ENCODE measurements at regions not wholly inside any gene's neighbourhood (a gene's known extent, or its start where the extent isn't known, plus 50 kb on each side); places are given as distances from the start of the nearest gene placed in this dataset.

DNA sequence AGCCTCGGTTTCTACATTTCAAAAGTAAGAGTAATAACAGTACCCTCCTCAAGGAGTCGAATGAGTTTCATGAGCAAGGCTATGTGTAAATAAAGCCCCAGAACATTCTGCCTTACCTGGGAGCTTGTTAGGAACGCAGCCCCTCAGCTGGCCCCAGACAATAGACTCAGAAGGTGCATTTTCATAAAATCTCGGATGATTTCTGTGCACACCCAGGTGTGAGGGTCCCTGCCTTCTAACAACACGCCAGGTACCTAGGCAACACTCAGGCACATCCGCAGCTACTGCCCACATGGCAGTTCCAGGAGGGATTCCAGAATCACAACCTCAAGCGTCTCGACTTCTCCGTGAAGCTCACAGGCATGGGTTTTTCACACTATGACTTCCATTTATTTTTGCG is 226.5 kb upstream of the CDH4 start:
- no peak for DNase-seq

DNA sequence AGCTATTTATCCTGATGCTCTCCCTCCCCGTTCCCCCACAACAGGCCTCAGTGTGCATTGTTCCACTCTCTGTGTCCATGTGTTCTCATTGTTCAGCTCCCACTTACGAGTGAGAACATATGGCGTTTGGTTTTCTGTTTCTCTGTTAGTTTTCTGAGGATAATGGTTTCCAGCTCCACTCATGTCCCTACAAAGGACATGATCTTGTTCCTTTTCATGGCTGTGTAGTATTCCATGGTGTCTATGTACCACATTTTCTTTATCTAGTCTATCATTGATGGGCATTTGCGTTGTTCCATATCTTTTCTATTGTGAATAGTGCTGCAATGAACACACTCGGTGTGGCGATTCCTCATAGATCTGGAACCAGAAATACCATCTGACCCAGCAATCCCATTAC is 225.9 kb upstream of the CDH4 start:
- DNase-seq = no peak

DNA sequence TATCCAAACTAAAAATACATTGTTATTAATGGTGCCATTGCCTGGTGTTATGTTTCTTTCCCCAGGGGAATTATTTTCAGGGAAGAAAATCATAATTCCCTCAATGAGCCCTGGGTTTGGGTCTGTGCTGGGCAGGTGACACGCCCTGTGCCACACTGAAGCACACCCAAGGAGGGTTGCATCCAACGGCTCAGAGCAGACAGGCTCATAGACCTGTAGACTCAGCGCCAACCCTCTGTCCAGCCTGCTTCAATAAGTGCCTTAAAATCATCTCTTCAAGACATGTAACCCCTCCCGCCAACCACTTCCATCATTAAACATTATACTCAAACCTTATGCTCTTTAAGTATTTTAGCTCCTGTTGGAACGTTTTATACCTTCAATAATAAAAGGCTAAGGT is 225.3 kb upstream of the CDH4 start:
- DNase-seq = no peak

DNA sequence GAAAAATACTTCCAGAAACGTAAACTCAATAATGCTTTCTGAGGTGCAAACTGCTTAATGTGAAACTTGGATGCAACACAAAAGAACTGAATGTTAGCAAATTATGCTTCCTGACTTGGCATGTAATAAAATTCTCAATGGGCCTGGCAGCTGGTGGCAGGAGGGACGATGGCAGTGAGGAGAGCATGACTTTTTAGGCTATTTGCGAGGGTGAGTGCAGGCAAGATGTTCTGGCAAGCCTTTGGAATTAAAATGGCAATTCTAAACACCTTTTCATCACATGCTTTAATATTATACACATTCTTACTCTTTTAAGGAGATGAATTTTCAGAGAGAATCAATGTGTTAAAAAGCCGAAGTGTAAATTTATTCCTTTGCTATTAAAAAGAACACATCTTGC is 224.8 kb upstream of the CDH4 start:
- no peak for DNase-seq

DNA sequence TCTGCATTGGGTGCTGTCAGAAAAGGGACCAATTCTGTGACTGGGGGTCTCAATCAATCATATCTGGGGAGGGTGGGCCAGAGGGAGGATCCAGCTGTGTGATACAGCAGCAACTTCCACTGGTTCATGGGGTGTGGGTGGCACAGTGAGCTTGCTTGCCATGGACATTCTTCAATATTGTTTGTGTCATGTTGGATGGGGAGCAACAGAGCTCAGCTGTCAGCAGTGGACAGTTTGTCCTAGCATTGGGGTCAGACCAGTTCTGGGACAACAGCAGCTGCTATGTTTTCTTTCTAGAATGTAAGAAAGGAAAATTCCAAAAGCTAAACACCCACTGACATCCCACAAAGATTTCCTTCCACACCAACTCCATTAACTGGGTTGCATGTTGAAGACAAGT is 221.9 kb upstream of the CDH4 start:
- no peak for DNase-seq

DNA sequence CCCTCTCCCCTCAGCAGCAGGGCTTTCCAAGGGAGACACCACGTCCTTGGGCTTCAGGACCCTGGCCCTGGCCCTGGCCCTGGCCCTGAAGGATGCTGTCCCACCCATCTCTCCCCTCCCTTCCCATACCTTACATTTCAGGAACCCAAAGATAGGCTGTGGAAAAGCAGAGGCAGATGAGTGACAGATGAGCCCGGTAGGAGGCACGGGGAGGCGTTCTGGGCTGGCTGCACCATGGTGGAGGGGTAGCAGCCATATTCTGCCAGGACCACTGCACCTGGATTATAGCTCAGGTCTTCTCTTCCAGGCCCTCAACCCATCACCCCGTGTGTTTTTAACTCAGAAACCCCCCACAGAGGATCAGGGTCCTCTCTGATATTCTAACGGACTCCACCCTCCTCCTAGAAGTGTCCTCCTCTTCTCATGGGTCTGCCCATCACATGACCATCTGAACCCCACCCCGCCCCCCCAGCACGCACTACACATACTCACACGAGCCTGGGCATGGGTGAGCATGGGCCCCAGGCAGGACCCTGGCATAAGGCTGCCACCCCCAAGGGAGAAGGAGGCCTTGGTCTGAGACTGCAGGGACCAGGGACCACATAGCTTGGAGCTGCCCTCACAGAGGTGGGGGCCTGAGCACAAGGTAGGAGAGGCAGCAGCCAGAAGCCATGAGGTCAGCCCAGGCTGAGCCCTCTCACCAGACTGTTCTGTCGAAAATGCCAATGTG is 220.8 kb upstream of the CDH4 start:
- DNase-seq = no peak

DNA sequence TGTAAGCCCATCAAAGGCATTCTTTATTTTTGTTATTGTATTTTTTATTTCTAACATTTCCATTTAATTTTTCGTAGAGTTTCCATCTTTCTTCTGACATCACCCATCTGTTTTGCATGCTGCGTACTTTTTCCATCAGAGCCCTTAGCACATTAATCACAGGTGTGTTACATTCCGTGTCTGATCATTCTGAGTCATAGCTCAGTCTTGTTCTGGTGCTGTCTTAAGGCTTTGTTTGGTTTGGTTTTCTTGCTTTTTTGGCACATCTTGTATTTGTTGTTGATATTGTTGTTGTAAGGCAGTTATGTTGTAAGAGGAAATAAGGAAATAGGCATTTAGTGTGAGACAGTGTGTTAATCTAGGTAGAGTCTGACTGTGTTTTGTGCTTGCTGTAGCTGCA is 214.6 kb upstream of the CDH4 start:
- DNase-seq = no peak

DNA sequence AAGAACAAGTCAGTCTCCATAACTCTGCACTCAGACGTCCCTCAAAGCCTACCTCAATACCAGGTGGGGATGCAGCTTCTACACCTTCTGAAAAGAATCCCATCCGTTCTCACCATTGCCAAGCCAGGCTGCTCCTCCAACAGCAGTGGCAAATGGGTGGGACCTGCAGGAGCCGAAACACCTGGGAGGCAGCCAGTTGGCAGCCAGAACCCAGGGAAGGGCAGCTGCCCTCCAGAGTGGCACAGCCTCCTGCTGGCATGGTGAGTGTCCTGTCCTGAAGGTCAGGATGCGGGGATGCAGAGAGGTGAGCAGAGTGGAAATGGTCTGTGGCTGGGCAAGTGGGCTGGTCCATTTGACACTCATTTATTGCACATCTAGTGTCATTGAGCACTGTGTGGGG is 210.6 kb upstream of the CDH4 start:
- DNase-seq = no peak

DNA sequence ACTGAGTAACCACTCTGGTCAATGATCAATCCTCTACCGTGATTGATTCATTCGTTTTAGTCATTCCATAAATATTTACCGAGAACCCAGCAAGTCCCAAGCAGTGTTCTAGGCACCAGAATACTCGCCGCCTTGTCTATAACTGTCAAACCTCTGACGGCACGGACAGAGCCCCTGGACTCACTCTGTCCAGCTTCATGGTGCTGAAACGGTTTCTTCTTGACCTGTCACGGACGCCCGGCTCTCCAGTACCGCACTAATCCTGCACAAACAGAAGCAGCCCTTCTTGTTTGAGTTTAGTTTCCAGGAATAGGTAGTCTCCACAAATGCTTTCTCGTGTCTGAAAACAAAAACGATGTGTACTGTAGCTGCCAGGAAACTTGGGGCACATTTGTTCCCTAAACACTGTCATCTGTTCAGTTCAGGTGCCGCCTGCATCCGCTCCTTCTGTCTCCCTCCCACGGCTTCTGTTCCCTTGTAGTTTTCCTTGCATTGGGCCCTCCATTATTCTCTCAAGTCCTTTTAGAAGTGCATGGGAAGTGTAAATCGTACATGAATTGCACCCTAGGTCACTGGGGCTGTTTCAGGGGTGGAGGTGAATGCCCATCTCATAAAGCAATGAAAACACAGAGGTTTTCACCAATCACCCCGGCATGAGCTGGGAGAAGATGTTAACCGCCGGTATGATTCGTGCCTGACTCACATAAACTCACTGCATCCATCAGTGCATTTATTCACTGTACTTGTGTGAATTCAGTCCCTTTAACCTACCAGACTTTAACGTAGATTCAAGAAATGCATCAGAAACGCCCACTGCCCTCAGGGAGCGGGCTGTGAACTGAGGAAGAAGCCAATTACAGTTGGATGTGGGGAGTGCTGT is 209.3 kb upstream of the CDH4 start:
- DNase-seq = no peak

DNA sequence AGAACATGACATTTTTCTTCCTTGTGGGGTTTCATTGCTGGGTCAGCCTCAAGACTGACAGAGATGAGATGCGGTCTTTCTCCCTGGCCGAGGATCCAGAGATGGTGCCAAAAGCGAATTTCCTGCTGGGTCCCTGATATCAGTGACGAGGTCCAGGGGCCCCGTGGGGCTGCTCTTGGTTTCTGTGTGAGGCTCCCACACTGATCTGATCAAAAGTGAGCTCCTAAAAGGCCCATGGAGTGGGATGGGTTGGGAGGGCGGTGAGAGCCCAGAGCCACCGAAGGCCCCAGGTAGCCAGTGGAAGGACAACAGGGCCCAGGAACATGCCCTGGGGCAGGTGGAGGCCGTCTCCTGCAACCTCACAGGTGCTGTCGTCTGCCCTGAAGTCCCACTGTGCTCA is 208.4 kb upstream of the CDH4 start:
- no peak for DNase-seq

DNA sequence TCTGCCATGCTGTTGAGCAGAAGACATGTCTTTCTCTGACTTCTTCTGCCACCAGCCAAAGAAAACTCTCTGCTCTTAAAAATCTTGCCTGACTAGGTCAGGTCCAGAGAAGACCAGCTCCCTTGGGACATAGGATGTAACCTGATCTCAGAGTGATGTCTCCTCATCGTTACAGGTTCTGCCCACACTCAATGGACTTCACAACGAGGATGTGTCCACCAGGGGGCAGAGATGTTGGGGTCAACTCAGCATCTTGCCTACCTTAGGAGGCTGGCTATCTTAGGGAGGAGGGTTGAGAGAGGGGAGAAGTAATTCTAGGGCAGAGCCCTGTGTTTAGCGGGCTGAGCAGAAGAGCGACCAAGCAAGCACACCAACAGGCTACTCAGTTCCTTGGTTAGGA is 207.6 kb upstream of the CDH4 start:
- no peak for DNase-seq

DNA sequence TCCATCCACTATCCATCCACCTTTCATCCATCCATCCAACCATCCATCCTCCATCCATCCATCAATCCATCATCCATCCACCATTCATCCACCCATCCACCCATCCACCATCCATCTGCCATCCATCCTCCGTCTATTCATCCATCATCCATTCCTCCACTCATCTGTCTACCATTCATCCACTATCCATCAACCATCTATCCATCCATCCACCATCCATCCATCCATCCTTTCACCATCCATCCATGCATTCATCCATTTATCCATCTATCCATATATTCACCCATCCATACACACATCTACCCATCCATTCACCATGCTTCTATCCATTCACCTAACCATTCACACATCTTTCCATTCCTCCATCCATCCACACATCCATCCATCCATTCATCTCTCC is 207.0 kb upstream of the CDH4 start:
- DNase-seq = no peak

DNA sequence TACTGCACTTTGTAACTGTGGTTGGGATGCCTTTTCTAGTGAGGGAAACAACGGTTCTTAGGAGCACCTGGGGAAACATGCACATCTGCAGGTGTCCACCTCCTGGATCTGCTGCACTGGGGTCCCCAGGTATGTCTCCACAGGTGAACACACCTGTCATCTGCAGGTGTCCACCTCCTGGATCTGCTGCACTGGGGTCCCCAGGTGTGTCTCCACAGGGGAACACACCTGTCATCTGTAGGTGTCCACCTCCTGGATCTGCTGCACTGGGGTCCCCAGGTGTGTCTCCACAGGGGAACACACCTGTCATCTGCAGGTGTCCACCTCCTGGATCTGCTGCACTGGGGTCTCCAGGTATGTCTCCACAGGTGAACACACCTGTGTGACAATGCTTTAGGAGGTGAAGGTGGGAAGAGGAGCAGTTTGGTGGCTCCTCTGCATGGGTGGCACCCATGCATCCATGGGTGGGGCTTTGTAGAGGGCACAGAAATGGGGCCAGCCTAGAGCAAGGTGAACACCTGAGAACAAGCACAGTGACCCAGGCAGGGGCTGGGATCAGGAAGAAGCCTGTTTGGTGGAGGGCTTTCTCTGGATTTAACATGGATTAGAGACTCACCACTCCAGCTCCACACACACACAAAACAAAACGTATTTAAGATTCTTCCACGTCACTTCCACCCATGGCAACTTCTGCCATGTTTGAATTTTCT is 206.0 kb upstream of the CDH4 start:
- DNase-seq = no peak

DNA sequence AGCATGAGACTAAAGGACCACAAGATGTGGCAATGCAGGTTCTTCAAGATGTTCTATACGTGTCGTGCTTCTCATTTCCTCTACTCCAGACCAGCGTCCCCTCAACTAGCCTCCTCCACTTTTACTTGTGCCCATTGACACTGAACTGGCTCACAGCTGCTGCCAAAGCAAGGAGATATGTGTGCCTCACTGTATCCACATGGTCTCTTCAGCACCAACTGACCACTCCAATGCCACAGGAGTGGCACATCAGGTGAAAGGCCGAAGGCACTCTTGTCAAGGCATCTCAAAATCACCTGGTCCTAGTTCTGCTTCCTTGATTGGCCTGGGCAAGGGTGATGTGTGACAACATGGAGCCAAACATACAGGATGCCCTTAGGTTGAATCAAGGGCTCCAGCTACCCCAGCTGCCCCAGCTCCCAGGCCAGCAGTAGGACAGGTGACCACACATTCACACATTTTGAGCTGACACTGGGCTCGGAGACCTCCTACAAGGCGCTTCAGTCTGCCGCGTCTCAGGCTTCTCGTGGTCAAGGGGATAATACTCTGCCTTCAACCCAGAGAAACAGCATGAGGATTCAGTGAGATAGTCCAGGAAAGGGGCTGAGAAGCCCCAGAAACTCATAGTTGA is 205.2 kb upstream of the CDH4 start:
- no peak for DNase-seq

DNA sequence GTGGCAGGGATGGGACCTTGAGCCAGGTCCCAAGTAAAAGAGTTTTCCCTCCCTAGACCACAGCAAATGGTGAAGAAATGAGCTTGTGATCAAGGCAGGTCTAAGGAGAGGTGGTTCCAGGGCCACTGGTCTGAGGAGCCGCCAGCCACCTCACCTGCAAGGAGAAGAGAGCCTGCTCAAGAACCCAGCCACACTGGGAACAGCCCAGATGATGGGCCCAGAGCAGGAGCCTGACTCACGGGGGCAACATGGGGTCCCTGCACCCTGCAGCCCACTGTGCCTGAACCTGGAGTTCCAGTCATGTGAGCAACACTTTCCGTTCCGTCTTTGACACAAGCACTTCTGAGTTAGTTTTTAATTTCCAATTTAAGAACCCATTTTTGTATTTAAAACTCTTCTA is 204.5 kb upstream of the CDH4 start:
- DNase-seq = no peak

DNA sequence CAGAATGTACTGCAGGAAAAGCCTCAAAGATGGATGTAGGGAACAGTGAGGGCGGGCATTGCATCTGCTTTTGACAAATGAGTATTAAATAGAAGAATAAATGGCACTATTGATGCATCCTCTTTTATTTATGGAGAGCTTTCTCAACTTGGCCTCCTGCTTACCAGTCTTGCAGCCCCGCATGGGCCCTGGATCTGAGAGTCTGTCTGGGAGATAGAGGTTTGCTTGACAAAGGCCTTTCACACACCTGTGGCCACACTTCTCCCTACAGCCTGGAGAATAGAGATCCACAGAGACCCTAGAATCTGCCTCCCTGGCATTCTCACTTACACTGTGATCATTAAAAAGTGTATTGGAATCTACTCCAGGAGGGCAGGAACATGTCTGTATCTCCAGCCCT is 203.8 kb upstream of the CDH4 start:
- DNase-seq = no peak

DNA sequence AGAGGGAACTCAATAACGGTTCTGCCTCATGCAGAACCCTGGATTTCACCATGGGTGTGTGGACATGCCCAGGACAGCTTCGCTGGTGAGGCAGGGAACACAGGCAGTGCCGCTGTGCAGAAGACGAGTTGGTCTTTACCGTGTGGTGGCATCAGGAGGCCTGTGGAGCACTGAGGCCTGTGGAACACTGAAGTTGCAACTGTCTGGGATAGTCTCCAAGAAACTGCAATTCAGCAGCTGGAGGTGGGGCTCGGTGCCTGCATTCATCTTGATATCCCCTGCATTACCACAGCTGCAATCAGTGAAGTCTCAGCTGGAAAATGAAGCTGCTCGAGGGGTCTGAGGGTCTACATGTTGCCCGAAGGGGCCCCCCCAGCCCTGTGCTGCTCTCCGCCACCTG is 202.4 kb upstream of the CDH4 start:
- no peak for DNase-seq

DNA sequence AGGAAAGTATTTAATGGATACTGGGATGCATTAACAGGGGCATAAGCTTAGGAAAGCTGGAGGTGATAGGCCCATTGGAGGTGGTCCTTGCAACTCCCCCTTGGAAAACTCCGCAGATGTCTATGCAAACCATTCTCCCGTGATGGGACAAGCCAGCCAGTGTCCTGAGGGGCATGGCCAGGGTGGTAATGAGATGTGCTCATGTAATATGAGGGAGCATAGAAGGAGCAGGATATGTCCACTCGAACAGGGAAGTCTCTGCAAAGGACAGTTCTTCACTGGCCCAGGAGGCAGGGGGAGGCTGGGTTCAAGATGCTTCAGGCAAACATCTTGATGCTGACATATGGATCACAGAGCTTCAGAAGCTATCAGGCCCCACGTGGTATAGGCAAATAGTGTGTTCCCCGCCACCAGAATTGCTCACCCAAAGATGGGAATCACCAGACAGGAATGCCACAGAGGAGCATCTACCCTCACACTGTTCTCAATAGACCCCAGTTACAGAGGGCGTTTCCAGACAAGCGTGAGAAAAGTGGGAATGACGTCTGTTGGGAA is 201.6 kb upstream of the CDH4 start:
- no peak for DNase-seq

DNA sequence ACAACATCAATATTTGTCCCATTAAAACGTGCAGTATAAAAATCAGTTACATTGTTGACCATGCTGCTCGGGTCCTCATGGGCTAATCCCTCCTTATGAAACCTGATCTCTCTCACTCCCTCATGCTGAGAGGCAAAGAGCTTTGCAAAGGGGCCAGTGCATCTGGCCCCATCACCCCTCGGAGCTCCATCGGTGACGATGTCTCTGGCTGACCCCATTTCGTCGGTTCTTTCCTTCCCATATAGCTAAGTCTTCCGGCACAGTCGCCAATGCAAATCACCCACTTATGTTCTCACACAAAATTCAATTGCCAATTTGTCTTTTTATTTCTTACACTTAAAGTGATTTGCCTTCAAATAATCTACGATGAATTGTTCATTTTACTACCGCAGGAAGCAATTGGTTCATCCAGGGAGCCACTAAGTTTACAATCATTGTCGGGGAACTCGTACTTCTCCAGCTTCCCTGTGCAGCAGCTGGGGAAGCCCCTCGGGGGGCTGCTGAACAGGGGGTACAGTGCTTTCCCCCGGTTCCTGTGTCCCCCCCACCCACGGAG is 199.8 kb upstream of the CDH4 start:
- no peak for DNase-seq

DNA sequence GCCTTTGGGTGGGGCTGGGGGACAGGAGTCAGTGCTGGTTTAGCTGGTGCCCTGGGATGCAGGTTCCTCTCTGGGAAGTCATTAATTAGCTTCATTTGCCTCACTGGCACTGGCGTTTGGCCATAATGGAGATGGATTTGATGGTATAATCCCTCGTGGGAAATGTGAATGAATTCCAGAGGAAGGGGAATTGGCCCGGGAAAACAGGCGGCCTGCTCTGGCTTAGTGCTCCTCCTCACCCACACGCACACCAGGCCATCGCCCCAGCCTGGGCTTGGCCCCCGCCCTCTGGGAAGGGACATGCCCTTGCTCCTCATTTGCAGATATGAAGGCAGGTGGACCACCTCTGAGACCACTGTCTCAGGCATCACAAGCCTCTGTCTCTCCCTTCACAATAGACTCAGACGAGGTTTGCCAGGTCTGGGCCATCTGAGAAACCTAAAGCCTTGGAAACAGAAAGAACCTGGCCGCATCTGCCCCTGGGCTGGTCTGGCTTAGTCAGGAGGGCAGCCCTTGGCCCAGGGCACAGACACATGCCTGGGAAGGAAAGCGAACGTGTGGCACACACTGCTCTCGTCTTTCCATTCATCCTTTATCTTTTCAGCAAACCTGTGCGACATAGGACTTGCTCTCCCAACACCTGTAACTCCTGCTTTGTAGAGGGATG is 199.2 kb upstream of the CDH4 start:
- no peak for DNase-seq

DNA sequence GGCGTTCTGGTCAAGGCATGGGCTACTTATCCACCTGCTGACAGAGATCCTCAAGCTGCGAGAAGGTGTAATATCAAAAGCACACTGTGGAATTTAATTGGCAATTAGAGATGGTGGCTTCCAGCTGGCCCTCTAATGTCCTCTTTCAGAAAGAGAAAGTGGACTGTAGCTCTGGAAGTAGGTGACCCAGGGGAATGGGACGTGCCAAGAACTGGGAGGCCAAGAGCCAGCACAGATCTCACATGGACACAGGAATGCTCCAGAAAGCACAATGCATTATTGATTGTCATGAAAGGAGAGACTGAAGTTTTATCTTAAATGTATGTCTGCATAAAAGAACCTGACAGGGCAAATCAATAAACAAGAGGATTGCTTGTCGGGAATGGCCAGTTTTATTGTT is 198.6 kb upstream of the CDH4 start:
- no peak for DNase-seq

DNA sequence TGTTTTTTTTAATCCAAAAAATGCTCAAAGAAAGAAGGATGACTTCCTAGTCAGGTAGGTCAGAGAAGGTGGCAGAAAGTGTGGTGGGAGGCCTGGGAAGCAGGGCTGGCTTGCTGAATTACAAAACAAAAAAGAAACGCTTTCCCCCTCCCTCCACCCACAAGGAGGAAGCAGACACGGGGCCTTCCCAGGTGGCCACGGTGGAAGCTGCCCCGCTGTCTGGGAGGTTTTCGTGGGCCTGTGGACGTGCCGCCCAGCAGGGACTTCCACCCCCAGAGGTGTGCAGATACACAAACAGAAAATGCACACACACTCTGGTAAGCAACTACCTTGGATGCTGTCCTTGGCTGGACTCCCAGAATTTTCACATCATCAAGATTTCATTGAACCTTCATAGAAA is 198.2 kb upstream of the CDH4 start:
- DNase-seq = no peak

Data from right kidney (tissue), 1 donor.